NT2/D1 (cell line): ENCODE measurements at regions not wholly inside any gene's neighbourhood (a gene's known extent, or its start where the extent isn't known, plus 50 kb on each side); places are given as distances from the start of the nearest gene placed in this dataset.
"Not testable (repeated sequence)": the region's sequence is repeated elsewhere in the genome, so short reads cannot be mapped to it uniquely, and the experiment has no call there.

Experiments
- DNase-seq: peaks from one replicate; pipeline ENCODE4 v3.0.0-alpha.2; 2011; ENCODE audit warnings: low read depth, low spot score
- H3K27me3 ChIP-seq: 2 replicates; pipeline ENCODE4 v1.6.0; 2011; ENCODE audit warnings: mild to moderate bottlenecking; ENCODE audit not compliant: insufficient read length, insufficient read depth
- H3K36me3 ChIP-seq: 2 replicates; pipeline ENCODE4 v1.6.1; 2011; ENCODE audit warnings: mild to moderate bottlenecking, low read length, mixed read lengths; ENCODE audit not compliant: insufficient read depth, insufficient read length
- H3K4me1 ChIP-seq: 2 replicates; pipeline ENCODE4 v1.5.1; 2011; ENCODE audit not compliant: insufficient read depth, insufficient read length
- H3K4me3 ChIP-seq: 2 replicates; pipeline ENCODE4 v1.5.1; 2011; ENCODE audit warnings: low read depth; ENCODE audit not compliant: insufficient read length
- H3K9ac ChIP-seq: 2 replicates; pipeline ENCODE4 v1.6.0; 2011; ENCODE audit warnings: low read depth; ENCODE audit not compliant: insufficient read length
- H3K9me3 ChIP-seq: 2 replicates; pipeline ENCODE4 v1.5.1; 2011; ENCODE audit warnings: mild to moderate bottlenecking, low read length; ENCODE audit not compliant: insufficient read depth
- SUZ12 ChIP-seq: IDR thresholded peaks from 2 replicates; pipeline ENCODE4 v1.6.1; 2011; ENCODE audit not compliant: insufficient read length, insufficient read depth; ENCODE audit errors: extremely low read depth
- YY1 ChIP-seq: IDR thresholded peaks from 2 replicates; pipeline ENCODE4 v1.6.1; 2011; ENCODE audit not compliant: insufficient read length, insufficient read depth
- ZNF274 ChIP-seq: IDR thresholded peaks from 2 replicates; pipeline ENCODE4 v1.6.1; 2011; ENCODE audit warnings: mild to moderate bottlenecking, low read depth, low read length

- no peak for TF ChIP-seq YY1
- Histone ChIP-seq H3K4me1 (no peaks in the 10 kb centered on the region), H3K36me3 (no peaks in the 10 kb centered on the region), H3K27me3 (no peaks in the 10 kb centered on the region), H3K4me3 (no peak overlapping the region), H3K9ac (no peak overlapping the region), H3K9me3 (no peaks in the 10 kb centered on the region)
- DNase-seq: no peak
Measured at GRCh38 chr11:98728421-98728820, 292.3 kb upstream of the CNTN5 start.

- Histone ChIP-seq H3K4me1 (no peaks in the 10 kb centered on the region), H3K9me3 (no peaks in the 10 kb centered on the region), H3K36me3 (no peaks in the 10 kb centered on the region), H3K9ac (no peak overlapping the region), H3K27me3 (no peaks in the 10 kb centered on the region), H3K4me3 (no peak overlapping the region)
- TF ChIP-seq SUZ12 (no peak), ZNF274 (no peak), YY1 (no peak)
- DNase-seq: no peak
Measured at GRCh38 chr11:98729118-98729517, 291.6 kb upstream of the CNTN5 start.

- Histone ChIP-seq H3K9me3 (no peaks in the 10 kb centered on the region), H3K36me3 (no peaks in the 10 kb centered on the region), H3K9ac (no peak overlapping the region), H3K27me3 (no peaks in the 10 kb centered on the region), H3K4me3 (no peak overlapping the region), H3K4me1 (no peaks in the 10 kb centered on the region)
- TF ChIP-seq YY1 (no peak), ZNF274 (no peak), SUZ12 (no peak)
- no peak for DNase-seq
Measured at GRCh38 chr11:98732947-98733346, 287.8 kb upstream of the CNTN5 start.

- not testable (repeated sequence) for H3K36me3 ChIP-seq, H3K27me3 ChIP-seq, H3K4me3 ChIP-seq, DNase-seq, H3K4me1 ChIP-seq, H3K9ac ChIP-seq, H3K9me3 ChIP-seq
Measured at GRCh38 chr11:98733378-98733777, 287.4 kb upstream of the CNTN5 start.

GRCh38 chr11:98734686-98735085 lies 286.1 kb upstream of the CNTN5 start:
- H3K4me1 ChIP-seq: no peaks in the 10 kb centered on the region
- H3K36me3 ChIP-seq: no peaks in the 10 kb centered on the region
- no peak overlapping the region for H3K4me3 ChIP-seq
- TF ChIP-seq ZNF274 (no peak), YY1 (no peak), SUZ12 (no peak)
- H3K9ac ChIP-seq: no peak overlapping the region
- H3K27me3 ChIP-seq: no peaks in the 10 kb centered on the region
- no peak for DNase-seq
- H3K9me3 ChIP-seq: no peaks in the 10 kb centered on the region

- no peaks in the 10 kb centered on the region for H3K36me3 ChIP-seq
- H3K9ac ChIP-seq: no peak overlapping the region
- no peak for DNase-seq
- no peak for TF ChIP-seq ZNF274
- H3K9me3 ChIP-seq: no peaks in the 10 kb centered on the region
- H3K27me3 ChIP-seq: no peaks in the 10 kb centered on the region
- H3K4me1 ChIP-seq: no peaks in the 10 kb centered on the region
- no peak overlapping the region for H3K4me3 ChIP-seq
Measured at GRCh38 chr11:98736833-98737232, 283.9 kb upstream of the CNTN5 start.

- Histone ChIP-seq H3K4me1 (no peaks in the 10 kb centered on the region), H3K9ac (no peak overlapping the region), H3K27me3 (no peaks in the 10 kb centered on the region), H3K36me3 (no peaks in the 10 kb centered on the region), H3K4me3 (no peak overlapping the region), H3K9me3 (no peaks in the 10 kb centered on the region)
- TF ChIP-seq YY1: no peak
- TF ChIP-seq SUZ12: no peak
- DNase-seq: no peak
Measured at GRCh38 chr11:98740321-98740720, 280.4 kb upstream of the CNTN5 start.

GRCh38 chr11:98763446-98763845 lies 257.3 kb upstream of the CNTN5 start:
- H3K9me3 ChIP-seq, H3K27me3 ChIP-seq, H3K36me3 ChIP-seq, H3K4me3 ChIP-seq, H3K9ac ChIP-seq, H3K4me1 ChIP-seq, DNase-seq: not testable (repeated sequence)

- DNase-seq: no peak
Measured at GRCh38 chr11:98766903-98767302, 253.8 kb upstream of the CNTN5 start.

GRCh38 chr11:98770046-98770445 lies 250.7 kb upstream of the CNTN5 start:
- not testable (repeated sequence) for H3K4me3 ChIP-seq, H3K4me1 ChIP-seq, DNase-seq, H3K9ac ChIP-seq, H3K27me3 ChIP-seq, H3K36me3 ChIP-seq
- 0 out of 2 replicates have a peak, but pooled peaks cover 12% of the 10 kb centered on the region for H3K9me3 ChIP-seq

More at GRCh38 chr11:98766903-98767302, 253.8 kb upstream of the CNTN5 start:
- TF ChIP-seq SUZ12 (no peak), ZNF274 (no peak), YY1 (no peak)
- no peak overlapping the region for H3K4me3 ChIP-seq
- H3K27me3 ChIP-seq: no peaks in the 10 kb centered on the region
- no peak overlapping the region for H3K9ac ChIP-seq
- no peaks in the 10 kb centered on the region for H3K36me3 ChIP-seq
- H3K4me1 ChIP-seq: no peaks in the 10 kb centered on the region
- H3K9me3 ChIP-seq: 0 out of 2 replicates have a peak, but pooled peaks cover 12% of the 10 kb centered on the region
